GM23338 (cell line): ENCODE measurements at regions not wholly inside any gene's neighbourhood (a gene's known extent, or its start where the extent isn't known, plus 50 kb on each side); places are given as distances from the start of the nearest gene placed in this dataset.

Experiments
- CREB1 ChIP-seq: fragments of 250-450 bp; sonication (Bioruptor Pico); IDR thresholded peaks from 2 replicates; pipeline ENCODE4 v1.5.0; 2020; ENCODE audit warnings: low read depth, mild to moderate bottlenecking, moderate library complexity
- NANOG ChIP-seq: IDR thresholded peaks from 2 replicates; pipeline ENCODE4 v1.6.1; 2016; ENCODE audit warnings: antibody characterized with exemption, borderline replicate concordance
- REST ChIP-seq: IDR thresholded peaks from one replicate; pipeline ENCODE4 v1.6.1; 2018; ENCODE audit warnings: antibody characterized with exemption; ENCODE audit not compliant: unreplicated experiment
- STAT1 ChIP-seq: IDR thresholded peaks from one replicate; pipeline ENCODE4 v1.6.1; 2016; ENCODE audit warnings: antibody characterized with exemption; ENCODE audit not compliant: unreplicated experiment
- ZNF114 ChIP-seq: fragments of 250-450 bp; sonication (Bioruptor Pico); IDR thresholded peaks from 2 replicates; pipeline ENCODE4 v1.5.0; 2020; ENCODE audit warnings: mild to moderate bottlenecking, moderate library complexity
- ZNF331 ChIP-seq: fragments of 250-450 bp; sonication (Bioruptor Pico); IDR thresholded peaks from 2 replicates; pipeline ENCODE4 v1.5.0; 2020; ENCODE audit warnings: low read depth, mild to moderate bottlenecking, moderate library complexity
- TF ChIP-seq, protein P1 (sequence below): fragments of 250-450 bp; sonication (Bioruptor Pico); IDR thresholded peaks from 2 replicates; pipeline ENCODE4 v1.5.0; 2020; ENCODE audit warnings: mild to moderate bottlenecking, moderate library complexity

- TF ChIP-seq, protein P1, sequence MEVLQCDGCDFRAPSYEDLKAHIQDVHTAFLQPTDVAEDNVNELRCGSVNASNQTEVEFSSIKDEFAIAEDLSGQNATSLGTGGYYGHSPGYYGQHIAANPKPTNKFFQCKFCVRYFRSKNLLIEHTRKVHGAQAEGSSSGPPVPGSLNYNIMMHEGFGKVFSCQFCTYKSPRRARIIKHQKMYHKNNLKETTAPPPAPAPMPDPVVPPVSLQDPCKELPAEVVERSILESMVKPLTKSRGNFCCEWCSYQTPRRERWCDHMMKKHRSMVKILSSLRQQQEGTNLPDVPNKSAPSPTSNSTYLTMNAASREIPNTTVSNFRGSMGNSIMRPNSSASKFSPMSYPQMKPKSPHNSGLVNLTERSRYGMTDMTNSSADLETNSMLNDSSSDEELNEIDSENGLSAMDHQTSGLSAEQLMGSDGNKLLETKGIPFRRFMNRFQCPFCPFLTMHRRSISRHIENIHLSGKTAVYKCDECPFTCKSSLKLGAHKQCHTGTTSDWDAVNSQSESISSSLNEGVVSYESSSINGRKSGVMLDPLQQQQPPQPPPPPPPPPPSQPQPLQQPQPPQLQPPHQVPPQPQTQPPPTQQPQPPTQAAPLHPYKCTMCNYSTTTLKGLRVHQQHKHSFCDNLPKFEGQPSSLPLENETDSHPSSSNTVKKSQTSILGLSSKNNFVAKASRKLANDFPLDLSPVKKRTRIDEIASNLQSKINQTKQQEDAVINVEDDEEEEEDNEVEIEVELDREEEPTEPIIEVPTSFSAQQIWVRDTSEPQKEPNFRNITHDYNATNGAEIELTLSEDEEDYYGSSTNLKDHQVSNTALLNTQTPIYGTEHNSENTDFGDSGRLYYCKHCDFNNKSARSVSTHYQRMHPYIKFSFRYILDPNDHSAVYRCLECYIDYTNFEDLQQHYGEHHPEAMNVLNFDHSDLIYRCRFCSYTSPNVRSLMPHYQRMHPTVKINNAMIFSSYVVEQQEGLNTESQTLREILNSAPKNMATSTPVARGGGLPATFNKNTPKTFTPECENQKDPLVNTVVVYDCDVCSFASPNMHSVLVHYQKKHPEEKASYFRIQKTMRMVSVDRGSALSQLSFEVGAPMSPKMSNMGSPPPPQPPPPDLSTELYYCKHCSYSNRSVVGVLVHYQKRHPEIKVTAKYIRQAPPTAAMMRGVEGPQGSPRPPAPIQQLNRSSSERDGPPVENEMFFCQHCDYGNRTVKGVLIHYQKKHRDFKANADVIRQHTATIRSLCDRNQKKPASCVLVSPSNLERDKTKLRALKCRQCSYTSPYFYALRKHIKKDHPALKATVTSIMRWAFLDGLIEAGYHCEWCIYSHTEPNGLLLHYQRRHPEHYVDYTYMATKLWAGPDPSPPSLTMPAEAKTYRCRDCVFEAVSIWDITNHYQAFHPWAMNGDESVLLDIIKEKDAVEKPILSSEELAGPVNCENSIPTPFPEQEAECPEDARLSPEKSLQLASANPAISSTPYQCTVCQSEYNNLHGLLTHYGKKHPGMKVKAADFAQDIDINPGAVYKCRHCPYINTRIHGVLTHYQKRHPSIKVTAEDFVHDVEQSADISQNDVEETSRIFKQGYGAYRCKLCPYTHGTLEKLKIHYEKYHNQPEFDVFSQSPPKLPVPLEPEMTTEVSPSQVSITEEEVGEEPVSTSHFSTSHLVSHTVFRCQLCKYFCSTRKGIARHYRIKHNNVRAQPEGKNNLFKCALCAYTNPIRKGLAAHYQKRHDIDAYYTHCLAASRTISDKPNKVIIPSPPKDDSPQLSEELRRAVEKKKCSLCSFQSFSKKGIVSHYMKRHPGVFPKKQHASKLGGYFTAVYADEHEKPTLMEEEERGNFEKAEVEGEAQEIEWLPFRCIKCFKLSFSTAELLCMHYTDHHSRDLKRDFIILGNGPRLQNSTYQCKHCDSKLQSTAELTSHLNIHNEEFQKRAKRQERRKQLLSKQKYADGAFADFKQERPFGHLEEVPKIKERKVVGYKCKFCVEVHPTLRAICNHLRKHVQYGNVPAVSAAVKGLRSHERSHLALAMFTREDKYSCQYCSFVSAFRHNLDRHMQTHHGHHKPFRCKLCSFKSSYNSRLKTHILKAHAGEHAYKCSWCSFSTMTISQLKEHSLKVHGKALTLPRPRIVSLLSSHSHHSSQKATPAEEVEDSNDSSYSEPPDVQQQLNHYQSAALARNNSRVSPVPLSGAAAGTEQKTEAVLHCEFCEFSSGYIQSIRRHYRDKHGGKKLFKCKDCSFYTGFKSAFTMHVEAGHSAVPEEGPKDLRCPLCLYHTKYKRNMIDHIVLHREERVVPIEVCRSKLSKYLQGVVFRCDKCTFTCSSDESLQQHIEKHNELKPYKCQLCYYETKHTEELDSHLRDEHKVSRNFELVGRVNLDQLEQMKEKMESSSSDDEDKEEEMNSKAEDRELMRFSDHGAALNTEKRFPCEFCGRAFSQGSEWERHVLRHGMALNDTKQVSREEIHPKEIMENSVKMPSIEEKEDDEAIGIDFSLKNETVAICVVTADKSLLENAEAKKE (CRISPR knock-in tag): no peak
- TF ChIP-seq ZNF331 (CRISPR knock-in tag): no peak
- TF ChIP-seq NANOG: no peak
- TF ChIP-seq STAT1: no peak
- TF ChIP-seq REST: no peak
- no peak for TF ChIP-seq ZNF114 (CRISPR knock-in tag)
- TF ChIP-seq CREB1 (CRISPR knock-in tag): no peak
Measured at GRCh38 chr9:21669701-21670100, 132.7 kb upstream of the MTAP start (continued).
